ENCODE measurements at regions not wholly inside any gene's neighbourhood (a gene's known extent, or its start where the extent isn't known, plus 50 kb on each side); places are given as distances from the start of the nearest gene placed in this dataset.

DNA sequence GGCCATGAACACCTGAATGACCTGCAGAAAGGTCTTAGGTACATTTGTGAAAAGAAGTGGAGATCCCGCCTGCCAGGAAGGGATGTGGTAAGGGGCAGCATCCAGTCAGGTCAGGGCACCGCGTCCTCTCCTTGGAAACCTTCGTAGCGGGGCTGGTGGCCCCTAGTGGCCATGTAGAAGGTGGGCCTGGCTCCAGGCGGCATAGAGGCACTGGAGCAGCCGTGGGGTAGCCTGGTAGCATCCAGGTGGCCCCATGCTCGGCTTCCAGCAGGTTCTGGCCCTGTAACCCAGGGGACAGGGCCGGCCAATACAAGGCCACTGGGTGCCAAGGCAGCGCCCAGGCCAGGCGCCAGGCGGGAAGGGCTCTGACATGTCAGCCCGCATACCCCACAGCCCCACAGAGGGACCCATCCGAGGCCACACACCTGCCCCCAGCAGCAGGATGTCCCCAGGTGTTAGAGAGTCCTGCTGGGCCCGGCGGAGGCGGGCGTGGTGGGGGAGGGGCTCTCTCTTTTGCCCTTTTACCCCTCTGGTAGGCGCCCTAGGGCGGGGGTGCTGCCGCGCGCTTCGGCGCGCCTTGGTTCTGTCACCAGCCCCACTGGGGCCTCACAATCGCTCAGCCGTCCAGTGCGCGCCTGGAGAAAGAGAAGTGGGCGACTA lies 58.3 kb upstream of the SPATA31E1 start:
- DNase-seq: no peak

DNA sequence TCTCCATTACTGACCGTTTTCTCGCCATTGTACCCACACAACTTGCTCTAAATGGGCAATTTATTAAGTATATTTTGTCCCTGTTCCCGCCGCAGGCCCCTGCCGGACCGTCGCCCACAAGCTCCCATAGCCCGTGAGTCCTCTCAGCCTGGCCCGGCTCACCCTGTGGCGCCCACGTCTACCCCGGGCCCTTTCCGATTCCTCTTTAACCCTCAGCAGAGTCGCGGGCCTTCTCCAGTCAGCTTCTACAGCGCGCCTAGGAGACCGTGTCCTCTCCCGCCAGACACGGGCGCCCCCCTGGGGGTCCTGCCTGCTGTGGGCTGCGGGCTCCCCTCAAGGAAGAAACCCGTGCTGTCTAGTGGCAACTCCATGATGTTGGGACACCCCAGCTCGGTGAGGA lies 57.8 kb upstream of the SPATA31E1 start:
- no peak for DNase-seq

- DNase-seq: no peak
Observed at GRCh38 chr9:87826331-87826730, 56.3 kb upstream of the SPATA31E1 start.

GRCh38 chr9:87827341-87827740 lies 55.3 kb upstream of the SPATA31E1 start:
- no peak for DNase-seq

- no peak for DNase-seq
Observed at GRCh38 chr9:87829756-87830155, 52.9 kb upstream of the SPATA31E1 start.

DNA sequence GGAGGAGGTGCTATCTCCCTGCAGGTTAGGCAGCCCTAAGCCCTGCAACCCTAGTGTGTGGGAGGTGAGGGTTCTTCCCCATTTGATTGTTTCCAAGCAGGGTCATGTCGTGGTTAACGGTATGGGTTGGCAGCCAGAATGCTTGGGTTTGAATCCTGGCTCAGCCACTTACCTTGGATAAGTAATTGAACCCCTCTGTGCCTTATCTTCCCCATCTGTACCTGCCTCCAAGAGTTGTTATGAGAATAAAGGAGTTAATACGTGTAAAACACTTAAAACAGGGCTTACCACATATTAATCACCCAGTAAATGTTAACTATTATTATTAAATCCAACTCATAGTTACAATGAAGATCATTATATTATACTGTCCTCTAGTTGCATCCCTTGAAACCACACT lies 52.2 kb upstream of the SPATA31E1 start:
- no peak for DNase-seq

GRCh38 chr9:87831159-87831558 lies 51.5 kb upstream of the SPATA31E1 start:
- no peak for DNase-seq
